SK-N-DZ (cell line): ENCODE measurements at regions not wholly inside any gene's neighbourhood (a gene's known extent, or its start where the extent isn't known, plus 50 kb on each side); places are given as distances from the start of the nearest gene placed in this dataset.

Experiments
- DNase-seq: peaks from one replicate; pipeline ENCODE4 v3.0.0-alpha.2; 2015; ENCODE audit warnings: low spot score

DNA sequence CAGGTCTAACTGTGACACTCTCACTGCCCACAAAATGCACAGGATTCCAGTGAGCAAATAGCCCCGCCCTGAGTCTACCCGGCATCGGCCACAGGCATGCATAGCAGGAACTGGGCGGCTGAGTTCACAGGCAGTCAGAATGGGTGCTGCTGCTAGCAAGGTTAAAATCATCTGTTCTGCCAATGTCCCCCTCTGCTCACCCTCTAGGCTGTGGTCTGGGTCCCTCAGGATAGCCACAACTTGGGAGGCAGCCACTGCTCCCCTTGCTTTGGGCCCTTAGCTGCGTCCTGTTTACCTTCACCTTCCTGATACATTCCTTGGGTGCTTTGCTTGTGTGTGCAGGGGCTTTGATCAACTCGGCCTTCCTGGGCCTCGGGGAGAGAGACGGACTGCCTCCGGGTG is 232.9 kb upstream of the RGMA start:
- no peak for DNase-seq

DNA sequence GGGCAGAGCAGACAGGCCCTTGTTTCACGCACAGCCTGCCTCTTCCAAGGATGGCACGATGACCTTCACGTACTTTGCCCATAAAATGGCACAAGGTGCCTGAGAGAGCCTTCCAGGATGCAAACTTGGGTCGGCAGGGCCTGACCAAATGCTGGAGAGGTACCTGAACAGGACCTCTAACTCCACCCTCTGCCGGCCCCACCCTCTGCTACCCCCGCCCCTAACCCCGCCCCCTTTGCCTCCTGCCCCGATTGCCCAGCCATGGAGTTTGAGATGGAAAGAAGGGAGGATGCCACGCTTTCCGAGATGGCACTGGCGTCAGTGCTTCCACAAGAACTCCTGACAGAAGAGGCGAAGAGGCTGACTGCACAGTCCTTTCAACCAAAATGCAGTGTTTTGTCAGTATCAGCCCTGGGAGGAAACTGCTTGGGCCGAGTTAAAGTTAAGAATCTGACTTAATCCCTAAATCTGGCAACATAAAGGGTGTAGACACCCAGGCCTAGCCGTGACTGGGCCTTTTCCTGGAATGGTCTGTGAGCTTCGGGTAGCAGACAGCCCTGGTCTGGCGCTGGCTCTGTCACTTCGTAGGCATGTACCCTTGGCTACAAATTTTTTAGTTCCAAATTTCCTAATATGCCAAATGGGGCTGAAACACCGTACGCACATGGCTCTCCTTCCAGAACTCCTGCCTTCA is 230.3 kb upstream of the RGMA start:
- DNase-seq: no peak

GRCh38 chr15:93317772-93318171 is 228.8 kb upstream of the RGMA start:
- DNase-seq: no peak

GRCh38 chr15:93314245-93314644 is 225.2 kb upstream of the RGMA start:
- DNase-seq: no peak

GRCh38 chr15:93312891-93313486 is 224.0 kb upstream of the RGMA start:
- no peak for DNase-seq

DNA sequence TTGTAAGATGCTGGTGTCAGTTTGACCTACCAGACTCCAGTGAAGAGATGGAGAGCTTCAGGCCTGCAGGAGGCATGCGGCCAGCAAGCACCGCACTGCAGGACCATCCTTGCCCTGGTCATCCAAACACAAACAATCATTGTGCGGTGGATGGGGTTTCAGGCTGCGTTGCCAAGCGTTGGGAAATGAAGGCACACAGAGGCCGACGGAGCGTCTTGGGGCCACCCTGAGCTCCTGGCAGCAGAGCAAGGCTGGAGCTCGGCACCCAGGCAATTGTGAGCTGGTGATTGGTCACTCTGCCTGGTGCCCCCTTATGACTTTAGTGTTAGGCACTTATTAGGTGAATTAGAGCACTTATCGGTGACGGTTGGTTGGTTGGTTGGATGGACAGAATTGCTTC is 222.6 kb upstream of the RGMA start:
- no peak for DNase-seq

DNA sequence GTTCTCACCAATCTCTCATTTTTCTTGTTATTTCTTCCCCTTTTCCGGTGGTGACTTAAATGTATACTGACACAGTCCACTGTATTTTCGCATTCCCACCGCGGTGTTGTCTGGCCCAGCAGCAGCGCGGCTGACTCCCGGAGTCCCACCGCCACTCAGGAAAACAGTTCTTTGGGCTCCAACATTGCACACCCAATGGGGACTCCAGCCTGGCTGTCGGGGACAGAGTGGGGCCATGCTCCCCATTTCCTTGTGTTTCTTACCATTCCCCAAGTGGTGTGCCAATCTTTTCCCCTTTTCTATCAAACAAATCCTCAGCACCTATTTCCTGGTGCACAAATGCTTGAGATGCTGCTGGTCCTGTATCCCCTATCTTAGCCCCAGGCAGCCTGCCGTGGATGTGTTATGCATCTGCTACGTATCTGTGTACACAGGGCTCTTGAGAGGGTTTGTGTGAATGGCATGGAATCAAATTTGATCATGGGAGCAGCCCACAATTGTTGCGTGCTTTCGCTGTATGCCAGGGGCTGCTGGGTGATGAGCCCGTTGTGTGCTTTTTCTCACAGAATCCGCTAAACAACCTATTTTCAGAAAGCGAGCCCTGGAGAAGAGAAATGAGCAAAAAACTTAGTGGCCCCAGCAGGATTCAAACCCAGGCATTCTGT is 219.1 kb upstream of the RGMA start:
- no peak for DNase-seq

DNA sequence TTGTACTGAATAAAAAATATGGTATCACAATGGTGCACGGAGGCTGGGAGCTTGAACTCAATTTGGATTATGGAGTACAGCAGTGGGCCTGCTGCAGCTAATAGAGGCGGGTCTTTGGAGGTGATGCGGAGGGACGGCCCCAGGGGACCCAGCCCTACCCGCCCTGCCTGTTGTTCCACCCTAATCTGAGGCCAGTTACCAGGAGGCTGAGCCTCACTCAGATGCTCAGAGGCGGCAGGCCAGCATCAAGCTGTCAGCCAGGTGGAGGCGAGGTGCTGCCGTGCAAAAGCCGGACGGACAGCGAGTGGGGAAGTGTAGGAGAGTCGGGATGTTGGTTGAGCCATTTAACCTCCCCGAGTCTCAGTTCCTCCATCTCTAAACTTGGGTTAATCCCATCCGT is 218.5 kb upstream of the RGMA start:
- no peak for DNase-seq

DNA sequence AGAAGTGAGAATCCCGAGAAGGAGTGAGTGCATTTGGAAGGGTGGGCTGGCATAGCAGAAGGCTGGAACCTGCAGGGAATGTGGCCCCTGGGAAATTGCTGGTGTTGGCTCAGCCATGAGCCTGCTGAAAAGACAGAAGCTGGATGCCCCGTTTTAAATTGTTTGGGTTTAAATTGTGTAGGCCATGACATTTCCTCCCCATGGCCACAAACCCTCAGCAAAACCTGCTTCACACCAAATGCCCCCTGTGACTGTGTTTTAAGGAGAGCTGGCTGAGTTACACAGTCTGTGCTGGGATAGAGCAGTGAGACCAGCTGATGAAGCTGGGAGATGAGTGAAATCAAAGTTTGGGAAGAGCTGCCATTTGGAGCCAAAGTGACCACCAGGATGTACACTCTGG is 216.3 kb upstream of the RGMA start:
- no peak for DNase-seq

DNA sequence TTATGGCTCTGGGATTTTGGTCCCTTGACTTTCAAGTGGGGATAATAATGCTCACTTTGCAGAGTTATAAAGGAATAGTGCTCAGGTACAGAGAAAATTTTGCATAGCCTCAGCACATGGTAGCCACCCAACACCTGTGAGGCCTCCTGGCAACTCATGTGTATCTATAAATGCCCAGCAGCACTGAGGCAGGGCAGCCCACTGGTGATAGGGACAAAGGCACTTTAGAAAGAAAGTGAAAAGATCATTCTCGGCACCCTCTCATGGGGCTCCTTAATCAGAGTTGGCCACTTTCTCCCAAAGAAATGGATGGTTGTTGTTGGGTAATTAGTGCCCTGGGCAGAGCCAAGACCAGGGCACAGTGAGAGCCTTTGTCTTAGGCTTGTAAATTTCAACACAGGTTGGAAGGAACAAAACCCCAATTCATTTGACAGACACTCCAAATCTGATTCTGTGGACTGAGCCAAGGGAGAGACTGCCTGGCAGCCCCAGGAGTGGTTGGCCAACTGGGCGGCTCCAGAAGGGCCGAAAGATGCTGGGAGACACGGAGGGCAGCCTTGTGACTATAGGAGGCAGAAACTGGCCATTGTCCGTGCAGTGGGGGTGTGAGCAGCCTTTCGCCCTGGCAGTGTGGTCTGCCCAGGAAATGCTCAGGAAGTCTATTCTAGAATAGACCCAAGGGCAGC is 213.2 kb upstream of the RGMA start:
- DNase-seq: no peak

- no peak for DNase-seq
These were observed 211.8 kb upstream of the RGMA start for GRCh38 chr15:93300796-93301195.

GRCh38 chr15:93299675-93300074 is 210.7 kb upstream of the RGMA start:
- DNase-seq: no peak

- DNase-seq: no peak
These were observed 209.9 kb upstream of the RGMA start for GRCh38 chr15:93298901-93299300.

GRCh38 chr15:93296759-93297500 is 207.9 kb upstream of the RGMA start:
- no peak for DNase-seq

DNA sequence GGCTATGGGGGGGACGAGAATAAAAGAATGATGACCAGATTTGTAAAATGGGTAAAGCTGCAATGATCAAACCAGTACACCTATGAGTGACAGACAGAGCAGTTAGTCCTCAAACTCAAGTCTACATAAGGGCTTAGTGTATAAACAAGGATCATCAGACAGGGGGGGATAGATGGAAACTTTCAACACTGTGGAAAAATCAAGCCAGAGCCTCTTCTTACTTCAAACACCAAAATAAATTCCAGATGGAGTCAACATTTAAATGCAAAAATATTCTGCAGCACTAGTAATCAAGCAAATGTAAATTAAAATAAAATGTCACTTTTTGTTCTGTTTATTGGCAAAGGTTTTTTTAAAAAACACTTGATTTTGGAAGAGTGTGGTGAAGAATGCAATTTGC is 205.9 kb upstream of the RGMA start:
- no peak for DNase-seq

- DNase-seq: no peak
These were observed 205.1 kb upstream of the RGMA start for GRCh38 chr15:93294066-93294465.

DNA sequence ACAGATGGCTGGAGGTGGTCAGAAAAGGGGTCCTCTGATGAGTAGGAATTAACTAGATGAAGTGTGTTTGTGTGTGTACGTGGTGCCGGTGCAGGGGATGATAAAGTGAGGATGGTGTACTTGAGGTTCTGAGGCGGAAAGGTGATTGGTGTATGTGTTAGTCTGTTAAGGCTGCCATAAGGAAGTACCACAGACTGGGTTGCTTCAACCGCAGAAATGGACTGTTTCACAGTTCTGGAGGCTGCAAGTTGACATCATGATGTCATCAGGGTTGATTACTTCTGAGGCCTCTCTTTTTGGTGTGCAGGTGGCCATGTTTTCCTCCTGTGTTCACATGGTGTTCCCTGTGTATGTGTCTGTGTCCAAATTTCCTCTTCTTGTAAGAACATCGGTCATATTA is 202.4 kb upstream of the RGMA start:
- DNase-seq: no peak

DNA sequence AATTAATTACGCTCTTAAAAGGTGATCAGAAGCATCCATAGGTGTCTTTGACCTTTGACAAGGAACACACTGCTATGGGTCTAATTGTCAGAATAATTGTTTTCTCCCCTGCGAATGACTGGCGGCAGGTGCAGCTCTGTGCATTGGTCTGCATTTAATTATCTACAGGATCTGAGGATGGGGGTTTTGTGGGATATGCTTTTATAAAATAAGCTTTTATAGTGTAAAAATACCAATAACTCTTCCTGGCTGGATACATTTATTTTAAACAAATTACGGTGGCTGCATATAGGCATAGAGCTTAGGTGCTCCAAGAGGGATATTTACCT is 201.6 kb upstream of the RGMA start:
- no peak for DNase-seq

DNA sequence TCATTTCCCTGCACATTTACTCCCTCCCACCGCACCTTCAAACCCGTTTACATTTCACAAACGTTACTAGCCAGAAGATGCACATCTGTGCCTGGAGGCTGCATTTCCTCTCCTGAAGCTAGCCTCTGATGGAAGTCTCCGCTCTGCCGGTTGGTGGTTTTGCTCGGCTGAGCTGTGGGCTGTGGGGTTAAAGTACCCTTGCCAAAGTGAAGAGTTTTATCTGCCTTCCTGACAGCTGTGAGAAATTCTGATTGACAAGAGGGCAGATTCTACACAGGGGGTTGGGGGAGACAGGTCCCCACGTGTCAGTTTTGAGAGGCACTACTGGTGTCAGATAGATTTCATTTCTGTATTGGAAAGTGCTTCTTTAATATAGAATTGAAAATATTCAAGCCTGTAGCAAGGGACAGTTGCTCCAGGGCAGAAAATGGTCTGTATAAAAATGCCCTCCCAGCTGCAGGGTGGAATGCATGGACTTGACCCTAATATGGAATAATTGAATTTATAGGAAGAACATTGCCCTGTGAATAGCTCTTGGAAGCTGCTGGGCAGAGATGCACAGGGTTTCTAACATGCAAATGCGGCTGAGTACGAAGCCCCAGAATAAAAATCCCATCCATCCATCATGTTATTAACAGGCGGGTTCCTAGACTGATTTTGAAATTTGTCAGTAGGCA is 201.1 kb upstream of the RGMA start:
- DNase-seq: no peak

DNA sequence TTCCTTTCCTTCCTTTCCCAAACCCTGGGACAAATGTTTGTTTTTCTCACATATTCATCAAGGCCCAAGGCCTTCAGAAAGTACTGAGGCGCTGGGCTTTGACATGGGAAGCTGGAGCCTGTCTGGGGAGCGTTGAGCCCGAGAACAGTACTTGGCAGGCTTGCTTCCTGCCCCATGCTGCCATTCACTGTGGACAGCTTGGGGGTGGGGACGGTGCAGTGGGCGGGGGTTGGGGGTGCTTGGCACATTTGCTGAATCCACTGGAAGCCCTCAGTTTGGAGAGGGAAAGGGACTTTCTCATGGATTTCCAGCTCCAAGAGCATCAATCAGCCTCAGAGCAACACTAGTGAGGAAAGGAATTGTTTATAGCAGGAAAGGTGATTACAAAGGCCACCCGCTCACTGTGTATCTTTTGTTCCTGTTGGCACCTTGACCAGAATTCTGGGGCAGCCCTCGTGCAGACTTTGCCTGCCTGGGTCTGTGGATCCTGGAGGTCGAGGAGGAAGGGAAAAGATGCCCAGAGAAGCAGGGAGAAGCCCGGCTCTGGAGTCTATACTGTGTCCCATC is 199.8 kb upstream of the RGMA start:
- no peak for DNase-seq

DNA sequence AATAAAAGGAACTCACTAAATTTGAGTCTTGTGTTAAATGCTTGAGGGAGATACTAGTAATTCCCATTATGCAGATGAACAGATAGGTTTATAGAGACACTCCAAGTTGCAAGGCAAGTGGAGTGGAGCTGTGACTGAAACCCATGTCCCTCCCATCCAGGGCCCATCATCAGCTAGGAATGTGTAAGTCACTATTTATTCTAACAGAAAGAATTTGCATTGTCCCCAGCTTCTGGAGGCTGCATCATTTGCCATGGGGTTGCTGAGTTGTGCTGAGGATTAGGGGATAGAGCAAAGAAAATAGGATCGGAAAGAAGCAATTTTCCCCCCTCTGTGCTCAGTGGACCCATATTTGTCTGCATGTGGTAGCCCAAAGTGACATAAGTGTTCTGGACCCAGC is 197.4 kb upstream of the RGMA start:
- no peak for DNase-seq
